Caco-2 (cell line): ENCODE measurements at regions not wholly inside any gene's neighbourhood (a gene's known extent, or its start where the extent isn't known, plus 50 kb on each side); places are given as distances from the start of the nearest gene placed in this dataset.

Source experiments
- BruUV-seq: library from RNA; stranded (reverse); fragments of 400-500 nt; replicated peaks from 2 replicates; lab custom pipeline; 2021; lab: Mats Ljungman, UMichigan
- CTCF ChIA-PET: fragments of 300-600 bp; sonication (Branson Sonifier 250); formaldehyde crosslinking; loops from one replicate; lab custom pipeline; 2022; ENCODE audit warnings: antibody characterized with exemption; lab: Charles Lee
- POLR2A ChIA-PET: fragments of 300-600 bp; sonication (Branson Sonifier 250); formaldehyde crosslinking; loops from one replicate; lab custom pipeline; 2022; ENCODE audit warnings: antibody characterized with exemption; lab: Charles Lee
- DNase-seq, 2 experiments: peaks; one replicate each; pipeline versions ENCODE4 v3.0.0 to v3.0.0-alpha.2; 2020 to 2022
- H3K27me3 ChIP-seq: replicated peaks from 2 replicates; pipeline ENCODE4 v1.6.0; 2011; ENCODE audit warnings: low read length; ENCODE audit not compliant: control insufficient read depth, insufficient read depth
- H3K36me3 ChIP-seq: 2 replicates; pipeline ENCODE4 v1.5.1; 2011; ENCODE audit warnings: low read length; ENCODE audit not compliant: control insufficient read depth, insufficient read depth
- H3K4me1 ChIP-seq: fragments of 250-450 bp; sonication (Bioruptor Pico); 2 replicates; pipeline ENCODE4 v1.5.1; 2020; ENCODE audit warnings: mild to moderate bottlenecking
- H3K4me3 ChIP-seq: 2 replicates; pipeline ENCODE4 v1.5.1; 2011; ENCODE audit warnings: low read depth, mild to moderate bottlenecking, control low read depth, low read length
- H3K9me3 ChIP-seq: fragments of 250-450 bp; sonication (Bioruptor Pico); 2 replicates; pipeline ENCODE4 v1.5.1; 2020; ENCODE audit warnings: mild to moderate bottlenecking, moderate library complexity
- H3K27ac Mint-ChIP-seq: one replicate; pipeline ENCODE4 v1.8.0; 2022; ENCODE audit warnings: mixed read lengths; ENCODE audit not compliant: unreplicated experiment
- H3K27me3 Mint-ChIP-seq: one replicate; pipeline ENCODE4 v1.8.0; 2022; ENCODE audit warnings: mixed read lengths; ENCODE audit not compliant: insufficient read depth, unreplicated experiment
- H3K36me3 Mint-ChIP-seq: one replicate; pipeline ENCODE4 v1.8.0; 2022; ENCODE audit warnings: mild to moderate bottlenecking, mixed read lengths; ENCODE audit not compliant: insufficient read depth, unreplicated experiment
- H3K4me1 Mint-ChIP-seq: one replicate; pipeline ENCODE4 v1.8.0; 2022; ENCODE audit warnings: low read depth, mixed read lengths; ENCODE audit not compliant: unreplicated experiment
- H3K4me3 Mint-ChIP-seq: one replicate; pipeline ENCODE4 v1.8.0; 2022; ENCODE audit warnings: mild to moderate bottlenecking, moderate library complexity, mixed read lengths; ENCODE audit not compliant: unreplicated experiment
- H3K9me3 Mint-ChIP-seq: one replicate; pipeline ENCODE4 v1.8.0; 2022; ENCODE audit warnings: mixed read lengths; ENCODE audit not compliant: unreplicated experiment
- intact Hi-C: fragments of 100-400 bp; cut with micrococcal nuclease; formaldehyde crosslinking; loops from one replicate; pipeline ENCODE4 v1.10.0; 2022; ENCODE audit not compliant: unreplicated experiment
- TF ChIP-seq, protein P1 (sequence below), 2 experiments: fragments of 200-600 bp in 1 of 2; IDR thresholded peaks; 1 replicate in 1 of 2; 2 replicates in 1 of 2; pipeline versions ENCODE4 v1.5.1 to v1.8.0; 2011 to 2022; ENCODE audit warnings: antibody characterized with exemption in 1 of 2, control low read depth in 1 of 2, inconsistent platforms in 1 of 2, low read depth in 1 of 2, low read length in 1 of 2, mild to moderate bottlenecking in 1 of 2, moderate library complexity in 1 of 2; ENCODE audit not compliant: insufficient read depth in 1 of 2, severe bottlenecking in 1 of 2, unreplicated experiment in 1 of 2

DNA sequence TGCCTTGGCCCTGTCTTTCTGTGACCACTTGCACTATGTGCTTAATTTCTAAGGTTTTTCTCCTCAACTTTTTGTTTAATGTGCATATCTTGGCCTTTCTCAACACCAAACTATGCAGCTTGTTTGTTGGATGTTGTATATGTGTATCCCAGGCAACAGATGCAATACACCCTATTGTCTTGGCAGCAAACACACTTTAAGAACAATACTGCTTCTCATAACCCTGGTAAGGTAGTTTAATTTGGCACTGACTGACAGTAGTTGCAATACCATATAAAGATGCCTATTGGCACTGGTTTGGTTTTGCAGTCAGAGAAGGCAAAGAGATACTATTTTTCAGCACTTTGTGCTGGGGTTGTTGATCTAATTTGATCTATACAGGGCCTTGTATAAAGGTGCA is 360.7 kb upstream of the CWC22 start:
- Mint-ChIP-seq H3K4me1 (no peaks in the 10 kb centered on the region), H3K4me3 (no peak overlapping the region), H3K9me3 (no peaks in the 10 kb centered on the region), H3K27ac (no peak overlapping the region), H3K27me3 (no peaks in the 10 kb centered on the region), H3K36me3 (no peaks in the 10 kb centered on the region)
- intact Hi-C loops: no loop called here
- Histone ChIP-seq H3K36me3 (no peaks in the 10 kb centered on the region), H3K27me3 (no peaks in the 10 kb centered on the region), H3K4me1 (no peaks in the 10 kb centered on the region), H3K9me3 (no peaks in the 10 kb centered on the region; the same call in 1 of the 2 replicates), H3K4me3 (no peak overlapping the region)
- ChIA-PET CTCF (no interaction called here), POLR2A (no interaction called here)
- TF ChIP-seq, protein P1, sequence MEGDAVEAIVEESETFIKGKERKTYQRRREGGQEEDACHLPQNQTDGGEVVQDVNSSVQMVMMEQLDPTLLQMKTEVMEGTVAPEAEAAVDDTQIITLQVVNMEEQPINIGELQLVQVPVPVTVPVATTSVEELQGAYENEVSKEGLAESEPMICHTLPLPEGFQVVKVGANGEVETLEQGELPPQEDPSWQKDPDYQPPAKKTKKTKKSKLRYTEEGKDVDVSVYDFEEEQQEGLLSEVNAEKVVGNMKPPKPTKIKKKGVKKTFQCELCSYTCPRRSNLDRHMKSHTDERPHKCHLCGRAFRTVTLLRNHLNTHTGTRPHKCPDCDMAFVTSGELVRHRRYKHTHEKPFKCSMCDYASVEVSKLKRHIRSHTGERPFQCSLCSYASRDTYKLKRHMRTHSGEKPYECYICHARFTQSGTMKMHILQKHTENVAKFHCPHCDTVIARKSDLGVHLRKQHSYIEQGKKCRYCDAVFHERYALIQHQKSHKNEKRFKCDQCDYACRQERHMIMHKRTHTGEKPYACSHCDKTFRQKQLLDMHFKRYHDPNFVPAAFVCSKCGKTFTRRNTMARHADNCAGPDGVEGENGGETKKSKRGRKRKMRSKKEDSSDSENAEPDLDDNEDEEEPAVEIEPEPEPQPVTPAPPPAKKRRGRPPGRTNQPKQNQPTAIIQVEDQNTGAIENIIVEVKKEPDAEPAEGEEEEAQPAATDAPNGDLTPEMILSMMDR (IDR thresholded peaks at IDR 0.05; ENCODE audit: insufficient read depth in 1 of 2, low read depth in 1 of 2, low read length in 1 of 2, severe bottlenecking in 1 of 2, unreplicated experiment in 1 of 2): no peak
- no peak for DNase-seq
- no TSS peak for BruUV-seq

- no peaks in the 10 kb centered on the region for H3K36me3 Mint-ChIP-seq
Observed at GRCh38 chr2:180366481-180366880, 359.4 kb upstream of the CWC22 start.

DNA sequence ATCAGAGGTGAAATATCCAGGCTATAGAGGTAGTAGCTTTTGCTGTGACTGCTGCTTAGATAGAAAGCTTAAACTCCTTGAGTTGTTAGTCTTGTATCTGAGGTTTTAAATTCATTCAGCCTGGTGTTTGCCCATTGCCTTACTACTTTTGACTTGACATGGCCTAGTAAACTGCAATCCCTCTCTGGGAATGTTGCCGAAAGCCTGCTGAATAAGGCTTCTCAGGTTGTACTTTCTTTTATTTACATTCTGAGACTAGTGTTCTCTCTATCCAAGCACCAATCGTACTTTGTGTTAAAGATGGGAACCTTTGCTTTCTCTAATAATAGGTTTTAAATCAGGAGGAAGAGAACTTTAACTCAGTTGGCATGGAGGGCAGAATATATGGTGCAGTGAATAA is 357.6 kb upstream of the CWC22 start:
- no peaks in the 10 kb centered on the region; the same call in 1 of the 2 replicates for H3K9me3 ChIP-seq
- Mint-ChIP-seq H3K36me3 (no peaks in the 10 kb centered on the region), H3K27ac (no peak overlapping the region), H3K4me1 (no peaks in the 10 kb centered on the region), H3K9me3 (no peaks in the 10 kb centered on the region), H3K4me3 (no peak overlapping the region), H3K27me3 (no peaks in the 10 kb centered on the region)
- H3K4me1 ChIP-seq: no peaks in the 10 kb centered on the region
- ChIA-PET CTCF (no interaction called here), POLR2A (no interaction called here)
- TF ChIP-seq, protein P1 (IDR thresholded peaks at IDR 0.05; ENCODE audit: insufficient read depth in 1 of 2, low read depth in 1 of 2, low read length in 1 of 2, severe bottlenecking in 1 of 2, unreplicated experiment in 1 of 2): no peak
- H3K36me3 ChIP-seq: no peaks in the 10 kb centered on the region
- DNase-seq: no peak
- BruUV-seq: no TSS peak
- no peak overlapping the region for H3K4me3 ChIP-seq
- H3K27me3 ChIP-seq: no peaks in the 10 kb centered on the region
- intact Hi-C loops: no loop called here

More at GRCh38 chr2:180366481-180366880, 359.4 kb upstream of the CWC22 start:
- Histone ChIP-seq H3K4me1 (no peaks in the 10 kb centered on the region), H3K36me3 (no peaks in the 10 kb centered on the region), H3K27me3 (no peaks in the 10 kb centered on the region), H3K9me3 (no peaks in the 10 kb centered on the region; the same call in 1 of the 2 replicates), H3K4me3 (no peak overlapping the region)
- H3K4me1 Mint-ChIP-seq: no peaks in the 10 kb centered on the region
- H3K4me3 Mint-ChIP-seq: no peak overlapping the region
- TF ChIP-seq, protein P1 (IDR thresholded peaks at IDR 0.05; ENCODE audit: insufficient read depth in 1 of 2, low read depth in 1 of 2, low read length in 1 of 2, severe bottlenecking in 1 of 2, unreplicated experiment in 1 of 2): no peak
- H3K27me3 Mint-ChIP-seq: no peaks in the 10 kb centered on the region
- intact Hi-C loops: no loop called here
- DNase-seq: no peak
- CTCF ChIA-PET: no interaction called here
- BruUV-seq: no TSS peak
- no peaks in the 10 kb centered on the region for H3K9me3 Mint-ChIP-seq
- H3K27ac Mint-ChIP-seq: no peak overlapping the region
- POLR2A ChIA-PET: no interaction called here
